Activated CD4-positive, alpha-beta T cell treated with anti-CD3 and anti-CD28 coated beads, Interleukin-2, amount 10 ng/mL, durations not matched to agents 7 days and 5 days (primary cell): ENCODE measurements at regions not wholly inside any gene's neighbourhood (a gene's known extent, or its start where the extent isn't known, plus 50 kb on each side); places are given as distances from the start of the nearest gene placed in this dataset.
"Not testable (repeated sequence)": the region's sequence is repeated elsewhere in the genome, so short reads cannot be mapped to it uniquely, and the experiment has no call there.

Experiments used
- CTCF ChIA-PET: fragments of 350-600 bp; sonication (Branson Sonifier 250); formaldehyde crosslinking; loops from one replicate; lab custom pipeline; 2021; ENCODE audit warnings: antibody characterized with exemption; lab: Charles Lee
- POLR2A ChIA-PET: fragments of 350-600 bp; sonication (Branson Sonifier 250); formaldehyde crosslinking; loops from one replicate; lab custom pipeline; 2021; ENCODE audit warnings: antibody characterized with exemption; lab: Charles Lee
- DNase-seq: peaks from one replicate; pipeline ENCODE4 v3.0.0-alpha.2; 2020
- H3K27ac Mint-ChIP-seq: one replicate; pipeline ENCODE4 v1.8.0; 2021; ENCODE audit warnings: mild to moderate bottlenecking, moderate library complexity, mixed read lengths
- H3K27me3 Mint-ChIP-seq: one replicate; pipeline ENCODE4 v1.8.0; 2021; ENCODE audit warnings: mixed read lengths
- H3K36me3 Mint-ChIP-seq: one replicate; pipeline ENCODE4 v1.8.0; 2021; ENCODE audit warnings: low read depth, mixed read lengths
- H3K4me1 Mint-ChIP-seq: one replicate; pipeline ENCODE4 v1.8.0; 2021; ENCODE audit warnings: mixed read lengths
- H3K4me3 Mint-ChIP-seq: one replicate; pipeline ENCODE4 v1.8.0; 2021; ENCODE audit warnings: mild to moderate bottlenecking, moderate library complexity, mixed read lengths
- H3K9me3 Mint-ChIP-seq: one replicate; pipeline ENCODE4 v1.8.0; 2021; ENCODE audit warnings: mixed read lengths

- CTCF ChIA-PET: interaction anchor here (0.6 to 3.0 kb wide), 3 partner anchors 10 to 856 kb away, joined by 3 to 12 read pairs (median 3); no protein-coding TSS in a partner anchor
- POLR2A ChIA-PET: no interaction called here
- no peak overlapping the region for H3K4me3 Mint-ChIP-seq
Measured at GRCh38 chr7:101753316-101753715, 64.1 kb upstream of the CUX1 start.

GRCh38 chr7:101754424-101755159 lies 62.8 kb upstream of the CUX1 start:
- DNase-seq: no peak
- Mint-ChIP-seq H3K27me3 (no peaks in the 10 kb centered on the region), H3K4me3 (peak overlapping the region; percentile 66), H3K27ac (peak overlapping the region; percentile 87), H3K36me3 (no peaks in the 10 kb centered on the region), H3K9me3 (no peaks in the 10 kb centered on the region), H3K4me1 (peaks cover 21% of the 10 kb centered on the region)
- CTCF ChIA-PET: interaction anchor here (3.0 kb wide), 1 partner anchor 11 kb away, joined by 12 read pairs; no protein-coding TSS in a partner anchor
- POLR2A ChIA-PET: no interaction called here

More at GRCh38 chr7:101753316-101753715, 64.1 kb upstream of the CUX1 start:
- H3K27ac Mint-ChIP-seq: peak overlapping the region; percentile 36
- no peak for DNase-seq
- no peaks in the 10 kb centered on the region for H3K27me3 Mint-ChIP-seq
- H3K9me3 Mint-ChIP-seq: no peaks in the 10 kb centered on the region
- no peaks in the 10 kb centered on the region for H3K36me3 Mint-ChIP-seq
- peaks cover 21% of the 10 kb centered on the region for H3K4me1 Mint-ChIP-seq

GRCh38 chr7:101757879-101758278 lies 59.5 kb upstream of the CUX1 start:
- POLR2A ChIA-PET: interaction anchor here (0.6 kb wide), 1 partner anchor 265 kb away, joined by 6 read pairs; no protein-coding TSS in a partner anchor
- no peak overlapping the region for H3K4me3 Mint-ChIP-seq
- CTCF ChIA-PET: interaction anchor here (2.0 kb wide), 1 partner anchor 16 kb away, joined by 8 read pairs; no protein-coding TSS in a partner anchor
- H3K9me3 Mint-ChIP-seq: no peaks in the 10 kb centered on the region
- H3K36me3 Mint-ChIP-seq: no peaks in the 10 kb centered on the region
- H3K27me3 Mint-ChIP-seq: no peaks in the 10 kb centered on the region
- no peak for DNase-seq
- peaks cover 21% of the 10 kb centered on the region for H3K4me1 Mint-ChIP-seq
- no peak overlapping the region for H3K27ac Mint-ChIP-seq

- CTCF ChIA-PET: interaction anchor here (2.0 kb wide), 1 partner anchor 16 kb away, joined by 8 read pairs; no protein-coding TSS in a partner anchor
- DNase-seq, H3K27me3 Mint-ChIP-seq, POLR2A ChIA-PET, H3K4me3 Mint-ChIP-seq, H3K27ac Mint-ChIP-seq, H3K36me3 Mint-ChIP-seq, H3K9me3 Mint-ChIP-seq: not testable (repeated sequence)
- peaks cover 21% of the 10 kb centered on the region for H3K4me1 Mint-ChIP-seq
Measured at GRCh38 chr7:101758519-101758918, 58.9 kb upstream of the CUX1 start.

- Mint-ChIP-seq H3K27ac (no peak overlapping the region), H3K27me3 (no peaks in the 10 kb centered on the region), H3K9me3 (no peaks in the 10 kb centered on the region), H3K36me3 (no peaks in the 10 kb centered on the region), H3K4me1 (no peaks in the 10 kb centered on the region), H3K4me3 (no peak overlapping the region)
- DNase-seq: no peak
- ChIA-PET POLR2A (no interaction called here), CTCF (interaction anchor here (0.5 to 0.6 kb wide), 2 partner anchors 24 to 44 kb away, joined by 3 read pairs; no protein-coding TSS in a partner anchor)
Measured at GRCh38 chr7:101764221-101764620, 53.2 kb upstream of the CUX1 start.

- Mint-ChIP-seq H3K36me3 (no peaks in the 10 kb centered on the region), H3K4me3 (no peak overlapping the region), H3K9me3 (no peaks in the 10 kb centered on the region), H3K4me1 (no peaks in the 10 kb centered on the region), H3K27ac (no peak overlapping the region), H3K27me3 (peaks cover 3% of the 10 kb centered on the region)
- ChIA-PET POLR2A (no interaction called here), CTCF (no interaction called here)
- no peak for DNase-seq
Measured at GRCh38 chr7:101767544-101767943, 49.9 kb upstream of the CUX1 start.
